ENCODE measurements at regions not wholly inside any gene's neighbourhood (a gene's known extent, or its start where the extent isn't known, plus 50 kb on each side); places are given as distances from the start of the nearest gene placed in this dataset.
"Not testable (repeated sequence)": the region's sequence is repeated elsewhere in the genome, so short reads cannot be mapped to it uniquely, and the experiment has no call there.

GRCh38 chr2:111433892-111434607, 313.3 kb downstream of the BCL2L11 start:
- CTCF ChIA-PET = not testable (repeated sequence)

GRCh38 chr2:111434608-111434939, 313.9 kb downstream of the BCL2L11 start:
- H4K20me1 ChIP-seq (ENCODE audit: insufficient read depth) = peaks cover 19% of the 10 kb centered on the region; the same call in 1 of the 2 replicates
- WGBS (ENCODE audit: low lambda C conversion rate) = 93% methylated on average over 2 of the region's 4 CpGs
- POLR2A ChIA-PET = not testable (repeated sequence)

More at GRCh38 chr2:111433892-111434607, 313.3 kb downstream of the BCL2L11 start:
- DNase-seq; H3K4me2 ChIP-seq; H3K27ac ChIP-seq (ENCODE audit: low read depth in 2 of 2, low read length in 1 of 2); H3K36me3 ChIP-seq (replicated peaks in 1 of 2; ENCODE audit: control insufficient read depth in 1 of 2, insufficient read depth in 2 of 2, low read length in 1 of 2); H3K27me3 ChIP-seq (ENCODE audit: insufficient read depth); POLR2A ChIA-PET; H2AFZ ChIP-seq (ENCODE audit: low read depth); H3K4me1 ChIP-seq (ENCODE audit: control insufficient read depth in 1 of 2, insufficient read depth in 2 of 2, low read depth in 1 of 2, low read length in 1 of 2); H3K9me3 ChIP-seq; H3F3A ChIP-seq (replicated peaks; ENCODE audit: insufficient read depth); H3K4me3 ChIP-seq (ENCODE audit: low read depth in 2 of 2, low read length in 1 of 2); H3K9ac ChIP-seq; H3K9me2 ChIP-seq: not testable (repeated sequence)
- Histone ChIP-seq H3K79me2 (ENCODE audit: insufficient read depth) (peaks cover 16% of the 10 kb centered on the region; the same call in 1 of the 2 replicates), H4K20me1 (ENCODE audit: insufficient read depth) (peaks cover 20% of the 10 kb centered on the region)
- 60% methylated on average over 2 of the region's 5 CpGs for WGBS (ENCODE audit: low lambda C conversion rate)

GRCh38 chr2:111435553-111436310, 315.0 kb downstream of the BCL2L11 start:
- POLR2A ChIA-PET; H3K27me3 ChIP-seq (ENCODE audit: insufficient read depth); H3K36me3 ChIP-seq (replicated peaks in 1 of 2; ENCODE audit: control insufficient read depth in 1 of 2, insufficient read depth in 2 of 2, low read length in 1 of 2); DNase-seq; H3K4me2 ChIP-seq; H3K4me3 ChIP-seq (ENCODE audit: low read depth in 2 of 2, low read length in 1 of 2); H3K27ac ChIP-seq (ENCODE audit: low read depth in 2 of 2, low read length in 1 of 2); H2AFZ ChIP-seq (ENCODE audit: low read depth); H3K4me1 ChIP-seq (ENCODE audit: control insufficient read depth in 1 of 2, insufficient read depth in 2 of 2, low read depth in 1 of 2, low read length in 1 of 2); H3K9me3 ChIP-seq; H3K9me2 ChIP-seq; H3F3A ChIP-seq (replicated peaks; ENCODE audit: insufficient read depth); H3K9ac ChIP-seq; CTCF ChIA-PET: not testable (repeated sequence)
- Histone ChIP-seq H3K79me2 (ENCODE audit: insufficient read depth) (peaks cover 19% of the 10 kb centered on the region), H4K20me1 (ENCODE audit: insufficient read depth) (peaks cover 21% of the 10 kb centered on the region; the same call in 1 of the 2 replicates)
- WGBS (ENCODE audit: low lambda C conversion rate) = 95% methylated on average over 3 of the region's 11 CpGs

More at GRCh38 chr2:111434608-111434939, 313.9 kb downstream of the BCL2L11 start:
- H2AFZ ChIP-seq (ENCODE audit: low read depth); H3K9me2 ChIP-seq; H3K9ac ChIP-seq; H3K27me3 ChIP-seq (ENCODE audit: insufficient read depth); H3K27ac ChIP-seq (ENCODE audit: low read depth in 2 of 2, low read length in 1 of 2); H3K36me3 ChIP-seq (replicated peaks in 1 of 2; ENCODE audit: control insufficient read depth in 1 of 2, insufficient read depth in 2 of 2, low read length in 1 of 2); CTCF ChIA-PET; H3F3A ChIP-seq (replicated peaks; ENCODE audit: insufficient read depth); H3K4me2 ChIP-seq; DNase-seq; H3K9me3 ChIP-seq; H3K4me3 ChIP-seq (ENCODE audit: low read depth in 2 of 2, low read length in 1 of 2); H3K4me1 ChIP-seq (ENCODE audit: control insufficient read depth in 1 of 2, insufficient read depth in 2 of 2, low read depth in 1 of 2, low read length in 1 of 2): not testable (repeated sequence)
- peaks cover 15% of the 10 kb centered on the region; the same call in 1 of the 2 replicates for H3K79me2 ChIP-seq (ENCODE audit: insufficient read depth)

GRCh38 chr2:111436411-111436810, 315.7 kb downstream of the BCL2L11 start:
- H3K27me3 ChIP-seq (ENCODE audit: insufficient read depth); H3K36me3 ChIP-seq (replicated peaks in 1 of 2; ENCODE audit: control insufficient read depth in 1 of 2, insufficient read depth in 2 of 2, low read length in 1 of 2); CTCF ChIA-PET; POLR2A ChIA-PET; H3K9me2 ChIP-seq; H2AFZ ChIP-seq (ENCODE audit: low read depth); DNase-seq; H3K4me3 ChIP-seq (ENCODE audit: low read depth in 2 of 2, low read length in 1 of 2); H3K4me1 ChIP-seq (ENCODE audit: control insufficient read depth in 1 of 2, insufficient read depth in 2 of 2, low read depth in 1 of 2, low read length in 1 of 2); H3K9me3 ChIP-seq; H3F3A ChIP-seq (replicated peaks; ENCODE audit: insufficient read depth); H3K9ac ChIP-seq; H3K27ac ChIP-seq (ENCODE audit: low read depth in 2 of 2, low read length in 1 of 2); H3K4me2 ChIP-seq: not testable (repeated sequence)
- Histone ChIP-seq H3K79me2 (ENCODE audit: insufficient read depth) (peaks cover 19% of the 10 kb centered on the region), H4K20me1 (ENCODE audit: insufficient read depth) (peaks cover 17% of the 10 kb centered on the region; the same call in 1 of the 2 replicates)
- WGBS (ENCODE audit: low lambda C conversion rate) = 72% methylated on average over 2 of the region's 5 CpGs

DNA sequence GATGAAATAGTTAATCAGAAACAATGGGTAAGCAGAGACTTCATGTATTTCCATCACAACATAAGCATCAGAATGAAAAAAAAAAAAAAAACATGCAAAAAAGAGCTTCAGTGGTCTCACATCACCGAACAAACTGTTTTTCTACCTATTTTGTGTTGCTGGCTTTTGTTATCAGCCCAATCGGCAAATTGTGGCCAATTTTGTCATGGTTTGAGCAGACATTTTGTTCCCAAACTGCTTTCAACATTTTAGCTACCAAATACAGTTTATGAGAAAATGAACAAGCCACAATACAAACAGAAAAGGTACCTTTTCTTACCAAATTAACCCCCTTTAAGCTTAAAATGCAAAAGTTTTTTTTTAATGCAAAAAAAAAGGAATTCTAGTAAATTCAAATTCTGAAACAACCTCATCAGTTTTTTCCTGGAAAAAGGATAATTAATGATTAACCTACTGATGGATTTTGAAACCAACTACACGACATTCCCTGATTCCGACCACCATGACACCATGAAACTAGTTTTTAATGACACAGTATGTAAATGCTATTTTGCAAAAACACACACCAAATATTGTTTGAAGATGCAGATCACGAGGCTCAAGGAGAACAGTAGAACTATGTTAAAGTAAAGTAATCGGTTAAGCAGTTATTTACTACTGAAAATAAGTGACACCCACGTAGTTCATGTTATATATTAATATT, 316.7 kb downstream of the BCL2L11 start:
- H3K4me2 ChIP-seq; H2AFZ ChIP-seq (ENCODE audit: low read depth); H3K4me1 ChIP-seq (ENCODE audit: control insufficient read depth in 1 of 2, insufficient read depth in 2 of 2, low read depth in 1 of 2, low read length in 1 of 2); H3K4me3 ChIP-seq (ENCODE audit: low read depth in 2 of 2, low read length in 1 of 2); H3K9ac ChIP-seq; CTCF ChIA-PET; H3K9me3 ChIP-seq; H3K27ac ChIP-seq (ENCODE audit: low read depth in 2 of 2, low read length in 1 of 2); H3K27me3 ChIP-seq (ENCODE audit: insufficient read depth); POLR2A ChIA-PET; DNase-seq; H3K9me2 ChIP-seq; H3F3A ChIP-seq (replicated peaks; ENCODE audit: insufficient read depth); H3K36me3 ChIP-seq (replicated peaks in 1 of 2; ENCODE audit: control insufficient read depth in 1 of 2, insufficient read depth in 2 of 2, low read length in 1 of 2): not testable (repeated sequence)
- Histone ChIP-seq H3K79me2 (ENCODE audit: insufficient read depth) (peaks cover 18% of the 10 kb centered on the region), H4K20me1 (ENCODE audit: insufficient read depth) (peaks cover 17% of the 10 kb centered on the region; the same call in 1 of the 2 replicates)
- 66% methylated on average over 6 of the region's 7 CpGs for WGBS (ENCODE audit: low lambda C conversion rate)

- H3K36me3 ChIP-seq (replicated peaks in 1 of 2; ENCODE audit: control insufficient read depth in 1 of 2, insufficient read depth in 2 of 2, low read length in 1 of 2); H3K27ac ChIP-seq (ENCODE audit: low read depth in 2 of 2, low read length in 1 of 2); H3K4me3 ChIP-seq (ENCODE audit: low read depth in 2 of 2, low read length in 1 of 2); H3K27me3 ChIP-seq (ENCODE audit: insufficient read depth); DNase-seq; H3F3A ChIP-seq (replicated peaks; ENCODE audit: insufficient read depth); H3K4me2 ChIP-seq; H3K9me3 ChIP-seq; H3K9me2 ChIP-seq; CTCF ChIA-PET; H3K9ac ChIP-seq; POLR2A ChIA-PET; H2AFZ ChIP-seq (ENCODE audit: low read depth); H3K4me1 ChIP-seq (ENCODE audit: control insufficient read depth in 1 of 2, insufficient read depth in 2 of 2, low read depth in 1 of 2, low read length in 1 of 2): not testable (repeated sequence)
- H3K79me2 ChIP-seq (ENCODE audit: insufficient read depth) = peaks cover 16% of the 10 kb centered on the region
- 57% methylated on average over 2 of the region's 2 CpGs for WGBS (ENCODE audit: low lambda C conversion rate)
- H4K20me1 ChIP-seq (ENCODE audit: insufficient read depth) = peaks cover 14% of the 10 kb centered on the region; the same call in 1 of the 2 replicates
Measured at GRCh38 chr2:111438161-111438560, 317.4 kb downstream of the BCL2L11 start.
